Fibroblast of lung (primary cell): ENCODE measurements at regions not wholly inside any gene's neighbourhood (a gene's known extent, or its start where the extent isn't known, plus 50 kb on each side); places are given as distances from the start of the nearest gene placed in this dataset.
A peak's percentile ranks its signal among the peaks of the same experiment; 100 is the strongest.

Source experiments
- DNase-seq, 2 donors: peaks; one replicate each; pipeline versions ENCODE4 v3.0.0 to v3.0.0-alpha.2; 2010; ENCODE audit warnings: low read depth in 2 of 2
- H2AFZ ChIP-seq: 2 replicates; pipeline ENCODE4 v1.5.1; 2012; ENCODE audit warnings: low read length, control low read depth, inconsistent platforms
- H3K27ac ChIP-seq: 2 replicates; pipeline ENCODE4 v1.5.1; 2011; ENCODE audit warnings: low read length, control low read depth; ENCODE audit not compliant: insufficient read depth
- H3K27me3 ChIP-seq: 2 replicates; pipeline ENCODE4 v1.5.1; 2011; ENCODE audit warnings: mild to moderate bottlenecking, low read length; ENCODE audit not compliant: control insufficient read depth, insufficient read depth
- H3K36me3 ChIP-seq: 2 replicates; pipeline ENCODE4 v1.5.1; 2011; ENCODE audit warnings: low read length; ENCODE audit not compliant: control insufficient read depth, insufficient read depth
- H3K4me1 ChIP-seq: 2 replicates; pipeline ENCODE4 v1.5.1; 2011; ENCODE audit warnings: low read length; ENCODE audit not compliant: control insufficient read depth, insufficient read depth; ENCODE audit errors: extremely low read depth
- H3K4me2 ChIP-seq: 2 replicates; pipeline ENCODE4 v1.5.1; 2011; ENCODE audit warnings: low read length, control low read depth; ENCODE audit not compliant: insufficient read depth; ENCODE audit errors: extremely low read depth
- H3K4me3 ChIP-seq, 4 experiments: fragments of 200-600 bp in 1 of 4; sonication (generic) in 1 of 4; replicated peaks in 1 of 4; 2 replicates each; pipeline ENCODE4 v1.5.1; 2011 to 2016; ENCODE audit warnings: low read length in 4 of 4, low read depth in 3 of 4, mild to moderate bottlenecking in 3 of 4, control low read depth in 2 of 4, inconsistent platforms in 1 of 4, mixed read lengths in 1 of 4; ENCODE audit not compliant: insufficient read depth in 1 of 4; ENCODE audit errors: control extremely low read depth in 1 of 4
- H3K79me2 ChIP-seq: 2 replicates; pipeline ENCODE4 v1.5.1; 2012; ENCODE audit warnings: mild to moderate bottlenecking, low read length, inconsistent platforms; ENCODE audit not compliant: control insufficient read depth, insufficient read depth
- H3K9ac ChIP-seq: 2 replicates; pipeline ENCODE4 v1.5.1; 2011; ENCODE audit warnings: mild to moderate bottlenecking, low read length, control low read depth; ENCODE audit not compliant: insufficient read depth
- H3K9me3 ChIP-seq: 2 replicates; pipeline ENCODE4 v1.5.1; 2012; ENCODE audit warnings: low read depth, low read length; ENCODE audit not compliant: control insufficient read depth, insufficient read depth
- H4K20me1 ChIP-seq: 2 replicates; pipeline ENCODE4 v1.5.1; 2011; ENCODE audit warnings: low read length; ENCODE audit not compliant: control insufficient read depth, insufficient read depth; ENCODE audit errors: extremely low read depth
- EZH2 ChIP-seq: IDR thresholded peaks from 2 replicates; pipeline ENCODE4 v1.5.1; 2012; ENCODE audit warnings: low read length, control low read depth, mild to moderate bottlenecking; ENCODE audit errors: missing control alignments
- TF ChIP-seq, protein P1 (sequence below), 2 donors: IDR thresholded peaks in 1 of 2; conservative IDR thresholded peaks in 1 of 2; 1 replicate in 1 of 2; 2 replicates in 1 of 2; pipeline ENCODE4 v1.5.1; 2011 to 2012; ENCODE audit warnings: low read length in 2 of 2, control low read depth in 1 of 2, inconsistent platforms in 1 of 2, low read depth in 1 of 2, mild to moderate bottlenecking in 1 of 2

DNA sequence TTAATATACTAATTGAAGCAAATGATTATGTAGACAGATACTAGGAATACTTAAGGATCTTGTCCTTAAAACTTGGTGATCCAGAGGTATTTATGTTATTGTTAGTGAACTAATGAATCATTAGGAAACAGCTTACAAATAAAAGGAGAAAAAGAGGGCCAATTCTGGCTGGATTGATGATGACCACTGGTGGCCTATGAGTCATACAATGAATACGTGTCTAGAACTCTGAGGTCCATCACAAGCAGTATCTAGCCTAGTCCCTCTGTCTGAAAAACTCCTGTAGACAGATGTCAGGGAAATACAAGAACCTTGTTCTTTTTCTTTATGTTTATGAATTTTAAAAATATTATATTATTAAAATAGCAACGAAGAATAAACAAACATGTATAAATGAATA lies 51.7 kb upstream of the RTL1 start:
- peak; percentile 36 to 80 for DNase-seq
- Histone ChIP-seq H3K79me2 (no peaks in the 10 kb centered on the region), H3K27me3 (no peaks in the 10 kb centered on the region), H4K20me1 (no peaks in the 10 kb centered on the region), H3K4me3 (no peak overlapping the region), H3K4me1 (no peaks in the 10 kb centered on the region), H2AFZ (no peak overlapping the region), H3K4me2 (no peak overlapping the region), H3K27ac (no peak overlapping the region), H3K9me3 (no peaks in the 10 kb centered on the region), H3K9ac (no peak overlapping the region), H3K36me3 (no peaks in the 10 kb centered on the region)
- TF ChIP-seq EZH2 = no peak
- TF ChIP-seq, protein P1, sequence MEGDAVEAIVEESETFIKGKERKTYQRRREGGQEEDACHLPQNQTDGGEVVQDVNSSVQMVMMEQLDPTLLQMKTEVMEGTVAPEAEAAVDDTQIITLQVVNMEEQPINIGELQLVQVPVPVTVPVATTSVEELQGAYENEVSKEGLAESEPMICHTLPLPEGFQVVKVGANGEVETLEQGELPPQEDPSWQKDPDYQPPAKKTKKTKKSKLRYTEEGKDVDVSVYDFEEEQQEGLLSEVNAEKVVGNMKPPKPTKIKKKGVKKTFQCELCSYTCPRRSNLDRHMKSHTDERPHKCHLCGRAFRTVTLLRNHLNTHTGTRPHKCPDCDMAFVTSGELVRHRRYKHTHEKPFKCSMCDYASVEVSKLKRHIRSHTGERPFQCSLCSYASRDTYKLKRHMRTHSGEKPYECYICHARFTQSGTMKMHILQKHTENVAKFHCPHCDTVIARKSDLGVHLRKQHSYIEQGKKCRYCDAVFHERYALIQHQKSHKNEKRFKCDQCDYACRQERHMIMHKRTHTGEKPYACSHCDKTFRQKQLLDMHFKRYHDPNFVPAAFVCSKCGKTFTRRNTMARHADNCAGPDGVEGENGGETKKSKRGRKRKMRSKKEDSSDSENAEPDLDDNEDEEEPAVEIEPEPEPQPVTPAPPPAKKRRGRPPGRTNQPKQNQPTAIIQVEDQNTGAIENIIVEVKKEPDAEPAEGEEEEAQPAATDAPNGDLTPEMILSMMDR (conservative IDR thresholded peaks at IDR 0.05 in 1 of 2, IDR thresholded peaks at IDR 0.05 in 1 of 2; ENCODE audit: low read depth in 1 of 2, low read length in 2 of 2) = no peak

DNA sequence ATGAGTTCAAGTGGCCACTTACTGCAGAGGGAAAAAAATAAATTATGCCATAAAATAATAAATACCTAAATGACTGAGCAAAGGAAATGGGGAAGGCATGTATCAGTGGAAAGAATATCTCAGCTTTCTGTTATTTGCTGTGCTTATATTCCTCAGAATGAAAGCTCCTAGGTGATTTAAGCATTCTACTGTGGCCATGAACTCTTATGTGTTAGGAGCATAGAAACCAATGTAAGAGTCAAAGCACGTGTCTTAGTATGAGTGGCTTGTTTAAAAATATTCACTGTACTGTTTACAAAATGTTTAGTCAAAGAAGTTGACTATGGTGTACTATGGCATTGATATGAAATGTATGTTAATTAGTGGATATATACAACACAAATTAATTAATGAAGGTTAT lies 59.0 kb upstream of the RTL1 start:
- DNase-seq = no peak
- Histone ChIP-seq H3K9ac (no peak overlapping the region), H3K9me3 (no peaks in the 10 kb centered on the region), H3K27me3 (no peaks in the 10 kb centered on the region), H2AFZ (no peak overlapping the region), H3K4me2 (no peak overlapping the region), H3K4me1 (no peaks in the 10 kb centered on the region), H3K27ac (no peak overlapping the region), H3K79me2 (no peaks in the 10 kb centered on the region), H3K36me3 (no peaks in the 10 kb centered on the region), H4K20me1 (no peaks in the 10 kb centered on the region), H3K4me3 (no peak overlapping the region)
- TF ChIP-seq EZH2 = no peak
- TF ChIP-seq, protein P1 (conservative IDR thresholded peaks at IDR 0.05 in 1 of 2, IDR thresholded peaks at IDR 0.05 in 1 of 2; ENCODE audit: low read depth in 1 of 2, low read length in 2 of 2) = no peak

DNA sequence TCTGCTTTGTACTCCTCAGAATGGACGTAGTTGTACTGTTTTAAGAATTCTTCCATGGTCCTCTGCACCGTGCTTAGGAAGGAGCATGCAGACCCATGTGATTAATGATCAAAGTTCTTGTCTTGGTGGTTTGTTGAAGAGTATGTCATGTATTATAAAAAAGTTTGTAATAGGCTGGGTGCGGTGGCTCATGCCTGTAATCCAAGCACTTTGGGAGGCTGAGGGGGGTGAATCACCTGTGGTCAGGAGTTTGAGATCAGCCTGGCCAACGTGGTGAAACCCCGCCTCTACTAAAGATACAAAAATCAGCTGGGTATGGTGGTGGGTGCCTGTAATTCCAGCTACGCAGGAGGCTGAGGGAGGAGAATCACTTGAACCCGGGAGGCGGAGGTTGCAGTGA lies 61.8 kb upstream of the RTL1 start:
- no peak overlapping the region for H3K4me2 ChIP-seq
- H3K9me3 ChIP-seq = no peaks in the 10 kb centered on the region
- no peaks in the 10 kb centered on the region for H3K27me3 ChIP-seq
- no peaks in the 10 kb centered on the region for H3K4me1 ChIP-seq
- H3K27ac ChIP-seq = no peak overlapping the region
- H3K9ac ChIP-seq = no peak overlapping the region
- H3K36me3 ChIP-seq = no peaks in the 10 kb centered on the region
- no peak overlapping the region for H3K4me3 ChIP-seq
- DNase-seq = peak in 1 of 2 donors; percentile 48
- no peak overlapping the region for H2AFZ ChIP-seq
- H4K20me1 ChIP-seq = no peaks in the 10 kb centered on the region
- TF ChIP-seq, protein P1 (conservative IDR thresholded peaks at IDR 0.05 in 1 of 2, IDR thresholded peaks at IDR 0.05 in 1 of 2; ENCODE audit: low read depth in 1 of 2, low read length in 2 of 2) = no peak
- no peak for TF ChIP-seq EZH2
- no peaks in the 10 kb centered on the region for H3K79me2 ChIP-seq
